H1 (cell line): ENCODE measurements at regions not wholly inside any gene's neighbourhood (a gene's known extent, or its start where the extent isn't known, plus 50 kb on each side); places are given as distances from the start of the nearest gene placed in this dataset.

Experiments used
- CEBPB ChIP-seq: IDR thresholded peaks from 2 replicates; pipeline ENCODE4 v1.6.1; 2012; ENCODE audit warnings: low read depth, low read length
- CREB1 ChIP-seq: IDR thresholded peaks from 2 replicates; pipeline ENCODE4 v1.6.1; 2012; ENCODE audit warnings: inconsistent platforms
- GABPA ChIP-seq: IDR thresholded peaks from 2 replicates; pipeline ENCODE4 v1.6.1; 2011; ENCODE audit warnings: mild to moderate bottlenecking, low read length, moderate library complexity, borderline replicate concordance; ENCODE audit not compliant: insufficient read depth
- JUND ChIP-seq: IDR thresholded peaks from 2 replicates; pipeline ENCODE4 v1.6.1; 2011; ENCODE audit warnings: mild to moderate bottlenecking, improper control_type of control experiment, low read length

DNA sequence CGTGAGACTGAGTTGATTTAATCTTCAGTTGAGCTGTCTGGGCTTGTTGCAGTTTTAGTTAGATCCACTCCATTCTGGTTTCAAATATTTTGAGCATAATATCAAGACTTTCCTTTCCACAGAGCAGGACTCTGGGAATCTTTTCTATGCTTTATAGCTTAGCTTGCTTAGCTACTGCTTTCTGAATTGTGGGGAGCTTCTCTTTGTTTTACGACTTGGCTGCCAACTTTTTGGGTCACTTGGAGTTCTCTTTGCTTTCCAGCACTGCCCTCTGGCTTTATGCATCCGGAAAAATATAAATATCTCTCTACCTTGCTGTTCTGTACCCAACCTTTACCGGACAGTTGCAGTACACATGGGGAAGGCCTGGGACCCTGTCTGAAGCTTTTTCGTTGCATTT, 292.1 kb downstream of the STIM2 start:
- no peak for TF ChIP-seq JUND
- TF ChIP-seq GABPA, result no peak
- no peak for TF ChIP-seq CREB1
- TF ChIP-seq CEBPB, result no peak
